Smooth muscle cell (in vitro differentiated cells): ENCODE measurements at regions not wholly inside any gene's neighbourhood (a gene's known extent, or its start where the extent isn't known, plus 50 kb on each side); places are given as distances from the start of the nearest gene placed in this dataset.

Source experiments
- DNase-seq: peaks from one replicate; lab custom pipeline; 2025; ENCODE audit not compliant: unreplicated experiment; lab: John Stamatoyannopoulos, UW
- H2AFZ ChIP-seq: fragments of 200-600 bp; sonication (generic); 2 replicates; pipeline ENCODE4 v1.6.0; 2016; ENCODE audit warnings: antibody characterized with exemption, low read depth, mild to moderate bottlenecking
- H3F3A ChIP-seq: fragments of 200-600 bp; sonication (generic); 2 replicates; pipeline ENCODE4 v1.6.0; 2017; ENCODE audit warnings: antibody characterized with exemption, low read depth
- H3K27ac ChIP-seq: fragments of 200-600 bp; sonication (generic); 2 replicates; pipeline ENCODE4 v1.5.1; 2016; ENCODE audit warnings: low read depth, mild to moderate bottlenecking
- H3K27me3 ChIP-seq: fragments of 200-600 bp; sonication (generic); 2 replicates; pipeline ENCODE4 v1.6.1; 2016; ENCODE audit warnings: low read depth, mild to moderate bottlenecking
- H3K36me3 ChIP-seq: fragments of 200-600 bp; sonication (generic); 2 replicates; pipeline ENCODE4 v1.5.1; 2016; ENCODE audit warnings: low read depth
- H3K4me1 ChIP-seq: fragments of 200-600 bp; sonication (generic); 2 replicates; pipeline ENCODE4 v1.5.1; 2016; ENCODE audit warnings: low read depth
- H3K4me2 ChIP-seq: fragments of 200-600 bp; sonication (generic); 2 replicates; pipeline ENCODE4 v1.6.0; 2016; ENCODE audit warnings: mild to moderate bottlenecking
- H3K4me3 ChIP-seq: fragments of 200-600 bp; sonication (generic); 2 replicates; pipeline ENCODE4 v1.5.1; 2016; ENCODE audit warnings: mild to moderate bottlenecking
- H3K79me2 ChIP-seq: fragments of 200-600 bp; sonication (generic); 2 replicates; pipeline ENCODE4 v1.6.0; 2016; ENCODE audit warnings: low read depth, mild to moderate bottlenecking
- H3K9ac ChIP-seq: fragments of 200-600 bp; sonication (generic); 2 replicates; pipeline ENCODE4 v1.6.0; 2016; ENCODE audit warnings: low read depth
- H3K9me3 ChIP-seq: fragments of 200-600 bp; sonication (generic); replicated peaks from 2 replicates; pipeline ENCODE4 v1.5.1; 2016; ENCODE audit warnings: low read depth
- H4K20me1 ChIP-seq: fragments of 200-600 bp; sonication (generic); 2 replicates; pipeline ENCODE4 v1.6.0; 2016; ENCODE audit warnings: low read depth
- CTCF ChIP-seq: fragments of 200-600 bp; sonication (generic); IDR thresholded peaks from 2 replicates; pipeline ENCODE4 v1.5.1; 2017; ENCODE audit warnings: borderline replicate concordance, mild to moderate bottlenecking, antibody characterized with exemption; ENCODE audit not compliant: insufficient read depth, poor library complexity, severe bottlenecking
- WGBS: methylation state at CpG from one replicate; pipeline ENCODE4 v1.1.7; 2016; ENCODE audit warnings: low lambda C conversion rate; 5-methylcytosine and 5-hydroxymethylcytosine counted together

DNA sequence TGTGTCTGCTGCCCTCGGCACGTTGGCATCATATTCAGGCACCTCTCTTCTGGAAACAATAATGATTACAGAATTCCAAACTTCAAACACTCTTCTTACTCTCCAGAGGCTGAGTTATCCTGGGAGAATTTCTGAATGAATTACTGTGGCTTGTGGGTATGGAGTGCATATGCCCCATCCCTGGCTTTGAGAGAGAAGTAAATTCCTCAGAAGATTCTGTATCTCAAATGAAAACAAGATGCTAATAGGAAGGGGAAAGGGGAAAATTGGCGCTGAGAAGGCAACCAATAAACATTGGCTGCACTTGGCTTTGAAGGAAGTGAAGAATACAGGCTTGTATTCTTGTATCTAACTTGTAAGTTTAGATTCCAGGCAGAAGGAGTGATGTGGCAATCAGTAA, 132.0 kb upstream of the NOVA1 start:
- 53% methylated on average over 3 of the region's 3 CpGs for WGBS
- H3F3A ChIP-seq = no peaks in the 10 kb centered on the region
- H4K20me1 ChIP-seq = no peaks in the 10 kb centered on the region
- no peaks in the 10 kb centered on the region for H3K27me3 ChIP-seq
- H3K79me2 ChIP-seq = no peaks in the 10 kb centered on the region
- no peak overlapping the region for H3K4me3 ChIP-seq
- H3K9ac ChIP-seq = no peak overlapping the region
- H2AFZ ChIP-seq = no peak overlapping the region
- no peak overlapping the region for H3K4me2 ChIP-seq
- no peaks in the 10 kb centered on the region for H3K9me3 ChIP-seq
- H3K4me1 ChIP-seq = no peaks in the 10 kb centered on the region
- DNase-seq = no peak
- TF ChIP-seq CTCF = no peak
- H3K36me3 ChIP-seq = no peaks in the 10 kb centered on the region
- no peak overlapping the region for H3K27ac ChIP-seq

GRCh38 chr14:26730929-26731618, 133.2 kb upstream of the NOVA1 start:
- no peak for DNase-seq
- Histone ChIP-seq H4K20me1 (no peaks in the 10 kb centered on the region), H3K36me3 (no peaks in the 10 kb centered on the region), H3K4me2 (no peak overlapping the region), H3K79me2 (no peaks in the 10 kb centered on the region), H3K9me3 (no peaks in the 10 kb centered on the region), H3K4me1 (no peaks in the 10 kb centered on the region), H3K4me3 (no peak overlapping the region), H3K27me3 (no peaks in the 10 kb centered on the region), H3F3A (no peaks in the 10 kb centered on the region), H3K27ac (no peak overlapping the region), H3K9ac (no peak overlapping the region), H2AFZ (no peak overlapping the region)
- whole genome bisulfite sequencing = 71% methylated on average over 4 of the region's 4 CpGs
- TF ChIP-seq CTCF = peak; percentile 56

DNA sequence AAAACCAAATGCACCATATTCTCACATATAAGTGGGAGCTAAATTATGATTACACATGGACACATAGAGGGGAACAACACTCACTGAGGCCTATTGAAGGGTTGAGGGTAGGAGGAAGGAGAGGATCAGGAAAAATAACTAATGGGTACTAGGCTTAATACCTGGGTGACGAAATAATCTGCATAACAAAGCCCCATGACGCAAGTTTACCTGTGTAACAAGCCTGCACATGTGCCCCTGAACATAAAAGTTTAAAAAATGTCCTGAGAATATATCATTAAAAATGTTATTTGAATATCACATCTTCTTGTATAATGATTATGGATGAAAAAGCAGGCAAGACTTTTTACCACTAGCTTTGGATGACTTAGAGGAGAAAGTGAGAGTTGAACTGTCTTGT, 138.0 kb upstream of the NOVA1 start:
- H3K4me3 ChIP-seq = no peak overlapping the region
- no peaks in the 10 kb centered on the region for H3K4me1 ChIP-seq
- no peak for DNase-seq
- no peaks in the 10 kb centered on the region for H4K20me1 ChIP-seq
- no peaks in the 10 kb centered on the region for H3K79me2 ChIP-seq
- H3F3A ChIP-seq = no peaks in the 10 kb centered on the region
- H2AFZ ChIP-seq = no peak overlapping the region
- H3K36me3 ChIP-seq = no peaks in the 10 kb centered on the region
- no peak overlapping the region for H3K4me2 ChIP-seq
- no peak overlapping the region for H3K9ac ChIP-seq
- H3K27me3 ChIP-seq = no peaks in the 10 kb centered on the region
- WGBS = 78% methylated on average over 2 of the region's 2 CpGs
- H3K9me3 ChIP-seq = no peaks in the 10 kb centered on the region
- no peak overlapping the region for H3K27ac ChIP-seq
- no peak for TF ChIP-seq CTCF

DNA sequence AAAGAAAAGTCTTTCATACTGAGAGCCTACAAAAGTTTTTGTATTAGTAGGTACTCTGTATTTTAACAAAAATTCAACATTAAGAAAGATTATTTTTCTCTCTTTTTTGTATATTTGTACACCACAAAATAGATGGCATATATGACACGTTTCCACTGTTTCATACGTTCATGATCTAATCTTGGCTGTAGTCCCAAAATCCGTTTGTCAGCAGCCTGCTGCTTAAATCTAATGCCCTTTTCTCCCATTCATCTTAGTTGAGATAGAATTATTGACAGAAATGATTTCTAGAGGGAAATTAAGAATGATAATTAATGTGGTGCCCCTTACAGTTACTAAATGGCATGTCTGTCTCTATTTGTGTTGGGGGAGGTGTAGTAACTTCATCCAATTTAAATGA, 140.7 kb upstream of the NOVA1 start:
- DNase-seq = no peak
- TF ChIP-seq CTCF = no peak
- H3K9me3 ChIP-seq = no peaks in the 10 kb centered on the region
- H2AFZ ChIP-seq = no peak overlapping the region
- no peak overlapping the region for H3K27ac ChIP-seq
- H3K4me3 ChIP-seq = no peak overlapping the region
- no peaks in the 10 kb centered on the region for H3K79me2 ChIP-seq
- H3K27me3 ChIP-seq = no peaks in the 10 kb centered on the region
- no peaks in the 10 kb centered on the region for H4K20me1 ChIP-seq
- no peak overlapping the region for H3K9ac ChIP-seq
- H3F3A ChIP-seq = no peaks in the 10 kb centered on the region
- WGBS = 75% methylated on average over 3 of the region's 3 CpGs
- no peaks in the 10 kb centered on the region for H3K36me3 ChIP-seq
- no peaks in the 10 kb centered on the region for H3K4me1 ChIP-seq
- H3K4me2 ChIP-seq = no peak overlapping the region
